Suprapubic skin (tissue), 4 donors: ENCODE measurements at regions not wholly inside any gene's neighbourhood (a gene's known extent, or its start where the extent isn't known, plus 50 kb on each side); places are given as distances from the start of the nearest gene placed in this dataset.

ENCODE experiments used
- EP300 ChIP-seq: sonication (generic); formaldehyde crosslinking; IDR thresholded peaks from one replicate; pipeline ENCODE4 v1.6.1; 2017; ENCODE audit warnings: antibody characterized with exemption
- POLR2A ChIP-seq, 2 donors: fragments of 450-650 bp; IDR thresholded peaks; one replicate each; pipeline ENCODE4 v1.6.1; 2017; ENCODE audit warnings: antibody characterized with exemption in 2 of 2, mild to moderate bottlenecking in 2 of 2, moderate library complexity in 2 of 2
- POLR2AphosphoS5 ChIP-seq, 3 donors: sonication (generic); formaldehyde crosslinking; IDR thresholded peaks; one replicate each; pipeline ENCODE4 v1.6.1; 2017; ENCODE audit warnings: antibody characterized with exemption in 3 of 3
- TF ChIP-seq, protein P1 (sequence below), 2 donors: fragments of 200-600 bp in 1 of 2; fragments of 450-650 bp in 1 of 2; sonication (generic) in 1 of 2; IDR thresholded peaks; one replicate each; pipeline ENCODE4 v1.5.1; 2016 to 2019; ENCODE audit warnings: antibody characterized with exemption in 2 of 2, mild to moderate bottlenecking in 1 of 2, moderate library complexity in 1 of 2

DNA sequence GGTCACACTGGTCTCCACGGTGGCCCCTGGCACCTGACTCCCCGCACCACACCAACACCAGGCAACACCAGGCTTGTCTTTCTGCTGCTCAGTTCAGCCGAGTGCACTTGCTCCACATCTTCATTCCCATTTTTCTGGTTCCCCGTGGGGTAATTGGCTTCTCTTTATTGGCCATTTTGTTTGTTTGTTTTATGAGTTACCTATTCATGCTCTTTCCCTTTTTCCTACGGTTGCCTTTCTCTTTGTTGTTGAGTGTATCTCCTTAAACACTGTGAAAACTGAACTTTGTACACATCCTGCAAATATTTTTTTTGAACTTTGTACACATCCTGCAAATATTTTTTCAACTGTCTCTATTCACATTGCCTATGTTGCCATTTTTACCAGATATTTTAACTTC lies 834.0 kb downstream of the BRD1 start:
- no peak for TF ChIP-seq POLR2A (IDR thresholded peaks at IDR 0.05)
- TF ChIP-seq, protein P1, sequence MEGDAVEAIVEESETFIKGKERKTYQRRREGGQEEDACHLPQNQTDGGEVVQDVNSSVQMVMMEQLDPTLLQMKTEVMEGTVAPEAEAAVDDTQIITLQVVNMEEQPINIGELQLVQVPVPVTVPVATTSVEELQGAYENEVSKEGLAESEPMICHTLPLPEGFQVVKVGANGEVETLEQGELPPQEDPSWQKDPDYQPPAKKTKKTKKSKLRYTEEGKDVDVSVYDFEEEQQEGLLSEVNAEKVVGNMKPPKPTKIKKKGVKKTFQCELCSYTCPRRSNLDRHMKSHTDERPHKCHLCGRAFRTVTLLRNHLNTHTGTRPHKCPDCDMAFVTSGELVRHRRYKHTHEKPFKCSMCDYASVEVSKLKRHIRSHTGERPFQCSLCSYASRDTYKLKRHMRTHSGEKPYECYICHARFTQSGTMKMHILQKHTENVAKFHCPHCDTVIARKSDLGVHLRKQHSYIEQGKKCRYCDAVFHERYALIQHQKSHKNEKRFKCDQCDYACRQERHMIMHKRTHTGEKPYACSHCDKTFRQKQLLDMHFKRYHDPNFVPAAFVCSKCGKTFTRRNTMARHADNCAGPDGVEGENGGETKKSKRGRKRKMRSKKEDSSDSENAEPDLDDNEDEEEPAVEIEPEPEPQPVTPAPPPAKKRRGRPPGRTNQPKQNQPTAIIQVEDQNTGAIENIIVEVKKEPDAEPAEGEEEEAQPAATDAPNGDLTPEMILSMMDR (IDR thresholded peaks at IDR 0.05) = no peak
- no peak for TF ChIP-seq POLR2AphosphoS5 (IDR thresholded peaks at IDR 0.05)
- TF ChIP-seq EP300 = no peak
